Omental fat pad (tissue), 3 donors: ENCODE measurements at regions not wholly inside any gene's neighbourhood (a gene's known extent, or its start where the extent isn't known, plus 50 kb on each side); places are given as distances from the start of the nearest gene placed in this dataset.
"Not testable (repeated sequence)": the region's sequence is repeated elsewhere in the genome, so short reads cannot be mapped to it uniquely, and the experiment has no call there.

Experiments
- ATAC-seq: fragments of 150-250 bp; one replicate; pipeline ENCODE4 v1.9.1; 2016; ENCODE audit warnings: mild to moderate bottlenecking, moderate library complexity; ENCODE audit not compliant: low FRiP score
- DNase-seq: peaks from one replicate; pipeline ENCODE4 v3.0.0-alpha.2; 2019; ENCODE audit warnings: low spot score
- CTCF ChIP-seq, 3 donors: fragments of 450-650 bp; IDR thresholded peaks; one replicate each; pipeline ENCODE4 v1.5.1; 2016 to 2017; ENCODE audit warnings: antibody characterized with exemption in 3 of 3, mild to moderate bottlenecking in 3 of 3, moderate library complexity in 2 of 3

- DNase-seq (no peak), ATAC-seq (no peak)
- no peak for TF ChIP-seq CTCF (IDR thresholded peaks at IDR 0.05)
These were observed 166.2 kb downstream of the CDCA7 start for GRCh38 chr2:173520918-173521317.

DNA sequence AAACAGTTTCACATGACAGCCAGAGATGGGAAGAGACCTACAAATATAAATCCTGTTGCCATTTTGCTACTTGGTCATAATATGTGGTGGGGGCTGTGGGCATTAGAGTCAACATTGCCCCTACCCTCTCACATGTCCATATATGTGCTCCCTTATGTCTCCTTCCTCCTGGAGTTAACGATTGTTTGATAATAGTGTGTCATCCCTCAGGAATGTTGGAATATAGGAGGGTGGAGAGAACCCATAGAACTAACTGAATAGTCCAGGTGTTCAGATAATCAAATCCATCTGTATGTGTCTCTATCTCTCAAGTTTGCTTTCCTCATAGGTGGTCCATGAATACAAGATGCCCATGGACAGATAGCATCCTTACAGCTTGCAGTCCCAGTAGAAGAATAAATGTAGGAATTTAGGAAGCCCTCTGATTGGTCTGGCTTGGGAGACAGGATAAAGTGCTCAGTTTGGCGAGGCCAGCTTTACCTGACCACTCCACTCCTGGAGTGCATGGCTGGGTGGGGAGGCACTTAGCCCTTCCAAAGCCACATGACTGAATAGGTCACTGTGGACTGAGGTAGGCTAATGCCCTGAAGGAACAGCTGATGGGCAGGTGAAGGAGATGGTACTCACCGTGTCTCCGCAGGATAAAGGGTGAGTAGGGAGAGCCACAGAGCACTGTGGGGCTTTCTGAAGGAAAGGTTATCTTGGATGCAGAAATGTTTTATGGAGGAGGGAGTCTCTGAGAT, 166.9 kb downstream of the CDCA7 start:
- no peak for TF ChIP-seq CTCF (IDR thresholded peaks at IDR 0.05)
- no peak for DNase-seq
- ATAC-seq: no peak

GRCh38 chr2:173523497-173523896, 168.8 kb downstream of the CDCA7 start:
- no peak for TF ChIP-seq CTCF (IDR thresholded peaks at IDR 0.05)
- no peak for ATAC-seq
- no peak for DNase-seq

DNA sequence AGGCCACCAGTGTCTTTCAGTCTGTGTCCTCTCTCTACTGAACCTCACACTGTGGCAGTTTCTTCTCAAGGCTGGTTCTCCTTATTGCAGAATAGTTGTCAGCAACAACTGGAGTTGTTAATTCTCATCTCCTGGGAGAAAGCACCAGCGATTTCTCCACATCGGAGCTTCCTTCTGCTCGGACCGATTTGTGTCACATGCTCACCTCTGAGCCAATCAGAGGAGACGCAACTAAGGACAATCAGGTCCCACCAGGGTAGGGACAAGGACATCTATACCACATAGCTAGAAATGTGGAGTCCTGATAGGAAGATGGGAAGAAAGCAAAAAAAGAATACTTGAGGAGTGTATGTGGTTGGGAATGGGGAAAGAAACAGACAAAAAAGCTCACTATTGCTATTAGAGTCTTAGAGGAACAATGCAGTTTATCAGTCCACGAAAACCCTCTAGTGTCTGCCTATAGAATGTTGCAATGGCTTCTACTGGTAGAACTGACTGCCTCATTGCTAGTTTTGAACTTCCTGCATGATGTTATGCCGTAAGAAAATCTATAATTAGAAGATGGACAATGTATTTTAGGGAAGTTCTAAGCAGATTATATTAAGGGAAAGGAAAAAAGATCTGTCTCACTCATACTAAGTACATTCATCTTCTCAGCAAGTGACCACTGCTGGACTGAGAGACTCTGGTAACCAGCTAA, 169.7 kb downstream of the CDCA7 start:
- TF ChIP-seq CTCF (IDR thresholded peaks at IDR 0.05): no peak
- DNase-seq (no peak), ATAC-seq (no peak)

DNA sequence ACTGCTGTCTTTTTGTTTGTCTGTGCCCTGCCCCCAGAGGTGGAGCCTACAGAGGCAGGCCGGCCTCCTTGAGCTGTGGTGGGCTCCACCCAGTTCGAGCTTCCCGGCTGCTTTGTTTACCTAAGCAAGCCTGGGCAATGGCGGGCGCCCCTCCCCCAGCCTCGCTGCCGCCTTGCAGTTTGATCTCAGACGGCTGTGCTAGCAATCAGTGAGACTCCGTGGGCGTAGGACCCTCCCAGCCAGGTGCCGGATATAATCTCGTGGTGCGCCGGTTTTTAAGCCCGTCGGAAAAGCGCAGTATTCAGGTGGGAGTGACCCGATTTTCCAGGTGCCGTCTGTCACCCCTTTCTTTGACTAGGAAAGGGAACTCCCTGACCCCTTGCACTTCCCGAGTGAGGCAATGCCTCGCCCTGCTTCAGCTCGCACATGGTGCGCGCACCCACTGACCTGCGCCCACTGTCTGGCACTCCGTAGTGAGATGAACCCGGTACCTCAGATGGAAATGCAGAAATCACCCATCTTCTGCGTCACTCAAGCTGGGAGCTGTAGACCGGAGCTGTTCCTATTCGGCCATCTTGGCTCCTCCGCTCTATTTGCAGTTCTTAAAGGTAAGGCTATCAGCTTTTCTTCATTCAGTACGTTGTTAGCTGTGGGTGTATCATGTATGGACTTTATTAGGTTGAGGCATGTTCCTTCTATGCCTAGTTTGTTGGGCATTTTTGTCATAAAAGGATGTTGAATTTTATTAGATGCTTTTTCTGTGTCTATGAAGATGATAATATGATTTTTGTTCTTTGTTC, 178.3 kb downstream of the CDCA7 start:
- not testable (repeated sequence) for DNase-seq, ATAC-seq

DNA sequence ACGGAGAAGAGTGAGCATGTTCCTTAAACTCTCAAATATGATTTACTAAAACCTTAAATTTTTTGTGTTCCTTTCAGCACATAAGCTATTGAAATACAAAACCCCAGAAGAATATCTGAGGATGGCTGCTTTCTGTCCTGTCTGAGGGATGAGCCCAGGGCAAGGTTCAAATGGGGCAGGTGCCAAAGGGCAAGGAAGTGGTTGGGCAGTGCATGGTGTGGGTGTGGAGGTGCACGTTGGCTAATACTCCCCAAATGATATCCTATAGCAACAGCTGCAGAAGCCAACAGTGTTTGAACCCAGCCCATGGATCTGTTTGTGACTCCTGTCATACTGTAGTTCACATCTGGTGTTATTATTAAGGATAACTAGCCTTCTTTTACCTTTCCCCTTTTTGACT, 183.0 kb downstream of the CDCA7 start:
- TF ChIP-seq CTCF (IDR thresholded peaks at IDR 0.05): no peak
- ATAC-seq: no peak
- DNase-seq: no peak

DNA sequence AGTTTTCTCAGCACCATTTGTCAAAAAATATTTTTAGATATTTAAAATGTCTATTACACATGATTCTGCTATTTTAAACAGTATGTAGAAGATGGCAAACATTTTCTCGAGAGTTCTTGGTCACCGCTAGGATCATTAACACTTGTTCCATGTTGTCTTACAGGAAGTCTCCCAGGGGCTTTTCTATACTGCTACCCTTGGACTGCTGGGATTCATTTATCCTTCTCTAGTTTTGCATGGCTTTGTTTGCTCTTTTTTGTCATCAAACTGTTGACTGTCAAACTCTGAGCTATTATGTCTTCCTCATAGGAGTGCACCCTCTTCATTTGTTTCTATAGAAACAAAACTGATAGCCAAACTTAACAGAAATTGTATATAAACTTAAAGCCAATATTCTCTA, 184.9 kb downstream of the CDCA7 start:
- no peak for TF ChIP-seq CTCF (IDR thresholded peaks at IDR 0.05)
- DNase-seq: no peak
- ATAC-seq: no peak
